Right hindlimb (tissue), 1 donor: ENCODE measurements at regions not wholly inside any gene's neighbourhood (a gene's known extent, or its start where the extent isn't known, plus 50 kb on each side); places are given as distances from the start of the nearest gene placed in this dataset.

Experiments
- DNase-seq: peaks from one replicate; pipeline ENCODE4 v3.0.0-alpha.2; 2018

DNA sequence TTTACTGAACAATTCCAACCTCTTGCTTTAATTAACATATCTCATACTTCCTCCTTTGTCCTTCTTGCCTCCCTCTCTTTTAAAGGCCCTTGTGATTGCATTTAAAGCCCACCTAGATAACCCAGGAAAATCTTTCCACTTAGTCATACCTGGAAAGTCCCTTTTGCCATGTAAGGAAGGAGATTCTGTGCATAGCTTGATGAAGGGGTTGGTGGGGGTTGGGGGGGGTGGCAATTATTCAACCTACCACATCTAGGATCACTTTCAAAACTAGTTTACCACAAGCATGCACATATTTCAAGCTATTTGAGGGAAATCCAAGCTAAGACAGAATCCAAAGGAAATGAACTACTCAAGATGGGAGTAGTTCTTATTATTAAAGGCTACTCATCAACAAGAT is 249.1 kb upstream of the PTBP2 start:
- no peak for DNase-seq

DNA sequence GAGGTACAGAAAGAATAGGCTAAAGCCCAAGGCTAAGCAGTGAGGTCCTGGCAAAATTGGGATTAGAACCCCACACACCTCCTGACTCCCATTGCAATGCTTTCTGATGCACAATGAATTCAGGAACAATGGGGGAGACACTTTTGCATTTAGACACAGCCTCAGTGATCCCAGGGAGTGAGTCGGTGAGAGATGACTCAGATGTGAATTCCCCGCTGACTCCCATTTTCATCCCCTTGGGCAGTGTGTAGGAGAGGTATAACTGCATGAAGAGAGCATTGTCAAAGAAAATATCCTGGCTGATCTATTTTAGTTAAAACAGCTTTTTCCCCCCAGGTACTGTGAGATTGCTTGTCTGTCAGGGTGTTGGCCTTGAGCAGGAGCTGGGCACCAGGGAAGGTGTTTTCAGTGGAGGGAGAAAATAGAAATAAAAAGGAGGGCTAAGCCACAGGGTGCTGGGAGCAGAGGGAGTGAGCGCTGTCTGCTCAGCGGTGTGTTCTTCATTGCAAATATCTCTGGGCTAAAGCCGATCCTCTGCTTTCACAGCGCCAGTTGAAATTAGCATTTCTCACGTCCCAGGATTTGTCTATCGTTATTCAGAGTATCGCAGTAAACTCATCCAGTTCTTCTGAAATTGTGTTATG is 247.7 kb upstream of the PTBP2 start:
- DNase-seq = no peak

- DNase-seq = no peak
Measured at GRCh38 chr1:96474985-96475743, 246.4 kb upstream of the PTBP2 start.

DNA sequence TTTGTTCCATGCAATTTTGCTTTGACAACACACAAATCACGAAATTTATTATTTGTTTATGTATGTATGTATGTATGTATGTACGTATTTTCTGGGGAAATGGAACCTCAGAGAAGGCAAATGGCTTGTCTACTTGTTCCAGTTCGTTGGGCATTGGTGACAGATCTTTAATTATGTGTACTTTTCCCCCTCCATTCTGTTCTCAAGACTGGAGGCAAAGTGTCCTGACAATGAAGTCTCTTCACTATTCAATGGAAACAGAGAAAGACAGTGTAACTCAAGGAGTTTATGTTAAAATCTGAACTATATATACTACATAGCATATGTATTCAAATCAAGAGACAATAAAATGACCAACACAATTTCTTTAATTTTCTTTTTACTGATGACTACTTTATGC is 245.7 kb upstream of the PTBP2 start:
- no peak for DNase-seq

DNA sequence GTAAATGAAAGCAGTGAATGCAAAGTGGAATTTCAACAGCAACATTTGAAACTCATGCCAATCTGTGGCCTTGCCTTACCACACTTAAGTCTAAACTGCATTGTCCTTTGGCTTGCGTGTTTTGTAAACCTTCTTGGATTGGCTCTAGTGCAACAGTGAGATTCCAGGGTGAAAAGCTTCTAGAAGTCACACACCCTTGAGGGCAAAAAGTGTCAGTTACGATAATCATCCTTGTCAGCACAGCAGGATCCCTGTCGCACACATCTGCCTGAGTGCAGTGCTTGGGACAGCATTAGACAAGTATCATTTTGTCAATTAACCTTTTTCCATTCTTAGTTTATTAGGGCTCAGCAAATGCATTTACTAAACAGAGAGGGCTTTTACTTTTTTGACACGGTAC is 243.4 kb upstream of the PTBP2 start:
- DNase-seq = no peak

- no peak for DNase-seq
Measured at GRCh38 chr1:96481409-96481808, 240.2 kb upstream of the PTBP2 start.

DNA sequence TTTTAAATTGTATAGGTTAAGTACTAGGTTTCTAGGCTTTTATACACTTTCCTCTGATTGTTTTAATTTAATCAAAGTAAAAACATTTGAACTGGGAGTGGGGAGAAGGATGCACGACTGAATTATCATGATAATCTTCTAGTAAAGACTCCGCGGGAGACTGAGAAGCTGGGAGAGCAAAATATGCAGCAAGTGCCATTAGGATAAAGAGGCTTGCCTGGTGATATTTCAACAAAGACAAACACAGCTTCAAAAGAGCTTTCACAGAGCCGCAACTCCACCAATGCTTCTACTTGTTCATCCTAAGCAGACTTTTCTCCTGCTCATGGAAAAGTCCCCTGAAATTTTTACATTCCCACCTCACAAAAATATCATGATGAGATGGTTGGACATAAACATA is 239.0 kb upstream of the PTBP2 start:
- DNase-seq = no peak

- DNase-seq = no peak
Measured at GRCh38 chr1:96487394-96487793, 234.2 kb upstream of the PTBP2 start.

DNA sequence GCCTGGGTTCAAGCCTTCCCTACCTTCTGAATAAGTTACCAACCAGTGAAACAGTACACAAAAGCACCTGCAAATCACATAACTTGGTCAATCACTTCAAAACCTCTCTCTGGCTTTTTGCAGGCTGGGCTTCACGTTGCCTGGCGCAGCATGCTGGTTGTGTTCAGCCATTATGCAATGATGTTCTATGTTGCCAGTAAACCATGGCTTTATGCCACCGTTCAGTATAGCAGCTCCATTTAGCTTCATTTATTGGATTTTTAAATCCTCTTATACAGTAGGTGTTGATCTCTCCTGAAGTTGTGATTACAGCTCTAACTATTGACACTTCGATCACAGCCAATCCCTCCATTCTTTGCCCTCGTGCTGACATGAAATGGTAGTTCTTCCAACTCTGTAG is 233.6 kb upstream of the PTBP2 start:
- DNase-seq = no peak

DNA sequence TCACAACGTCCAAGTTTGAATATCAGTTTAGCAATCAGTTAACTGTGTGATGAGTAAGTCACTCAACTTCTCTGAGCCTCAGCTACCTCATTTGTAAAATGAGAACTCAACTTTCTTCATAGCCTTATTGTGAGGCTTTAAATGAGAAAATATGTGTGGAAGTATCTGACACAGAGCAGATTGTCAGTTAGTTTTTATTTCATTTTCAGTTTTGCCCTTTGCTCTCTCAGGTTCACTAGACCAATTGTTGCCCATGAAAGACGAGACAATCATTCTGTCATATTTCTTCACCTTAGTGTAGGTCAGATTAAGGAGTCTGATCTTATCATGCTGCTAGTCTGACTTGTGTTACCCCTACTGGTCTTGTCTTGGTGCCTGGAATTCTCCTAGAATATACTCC is 232.8 kb upstream of the PTBP2 start:
- DNase-seq = no peak

DNA sequence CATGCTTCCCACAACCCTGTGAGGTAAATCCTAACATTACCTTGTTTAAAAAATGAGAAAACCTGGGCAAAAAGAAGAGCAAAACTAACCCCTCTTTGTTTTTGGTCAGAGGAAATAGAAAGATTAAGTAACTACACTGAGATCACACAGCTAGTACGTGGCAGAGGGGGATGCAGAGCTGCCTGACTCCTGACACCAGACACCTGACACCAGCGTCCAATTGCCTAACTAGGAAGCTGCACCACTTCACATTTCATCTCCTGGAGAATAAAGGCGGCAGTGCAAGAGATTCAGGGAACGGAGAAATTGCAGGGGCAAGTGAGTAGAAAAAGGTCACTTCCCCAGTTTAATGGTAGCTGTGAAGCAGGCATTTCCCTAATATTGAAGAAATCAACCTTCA is 229.3 kb upstream of the PTBP2 start:
- no peak for DNase-seq

DNA sequence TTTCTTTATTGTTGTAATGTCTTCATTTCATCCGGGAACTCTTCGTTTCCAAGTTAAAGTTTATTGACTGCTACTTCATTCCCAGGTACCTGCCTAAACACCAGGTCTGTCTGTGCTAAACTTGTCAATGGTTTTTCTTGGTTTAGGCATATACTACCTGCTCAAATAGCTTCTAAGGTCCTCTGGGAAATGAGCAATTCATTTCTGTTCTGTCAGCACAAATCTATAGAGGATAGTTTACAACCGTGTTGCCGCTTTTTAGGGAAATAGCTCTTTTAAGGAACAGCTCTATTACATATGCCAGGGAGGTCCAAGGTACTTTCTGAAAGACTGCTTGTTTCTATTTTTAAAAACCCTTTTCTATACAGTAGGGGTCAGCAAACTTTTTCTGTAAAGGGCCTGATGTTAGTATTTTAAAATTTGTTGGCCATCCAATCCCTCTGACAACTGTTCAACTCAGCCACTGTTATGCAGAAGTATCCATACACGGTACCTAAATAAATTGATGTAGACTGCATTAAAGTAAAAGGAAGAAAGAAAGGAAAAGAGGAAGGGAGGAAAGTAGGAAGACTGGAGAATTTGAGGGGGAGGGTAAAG is 222.7 kb upstream of the PTBP2 start:
- no peak for DNase-seq

GRCh38 chr1:96508233-96508632 is 213.4 kb upstream of the PTBP2 start:
- no peak for DNase-seq

DNA sequence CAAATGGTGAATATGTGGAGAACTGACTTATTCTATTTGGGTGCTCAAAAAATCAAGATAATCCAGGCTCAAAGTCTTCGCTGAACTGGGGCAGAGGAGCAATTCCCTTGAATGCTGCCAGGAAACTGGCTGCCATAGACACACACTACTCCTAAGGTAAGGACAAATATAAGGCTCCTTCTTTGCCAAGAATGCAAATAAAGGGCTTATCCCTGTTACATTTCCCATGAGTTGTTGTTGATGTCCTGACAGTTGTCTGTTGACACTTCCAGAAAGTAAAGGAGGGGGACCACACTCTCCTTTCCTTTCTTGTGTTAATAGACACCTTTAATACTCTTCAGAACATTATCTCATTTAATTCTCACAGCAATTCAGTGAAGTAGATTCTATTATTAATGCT is 212.2 kb upstream of the PTBP2 start:
- no peak for DNase-seq

DNA sequence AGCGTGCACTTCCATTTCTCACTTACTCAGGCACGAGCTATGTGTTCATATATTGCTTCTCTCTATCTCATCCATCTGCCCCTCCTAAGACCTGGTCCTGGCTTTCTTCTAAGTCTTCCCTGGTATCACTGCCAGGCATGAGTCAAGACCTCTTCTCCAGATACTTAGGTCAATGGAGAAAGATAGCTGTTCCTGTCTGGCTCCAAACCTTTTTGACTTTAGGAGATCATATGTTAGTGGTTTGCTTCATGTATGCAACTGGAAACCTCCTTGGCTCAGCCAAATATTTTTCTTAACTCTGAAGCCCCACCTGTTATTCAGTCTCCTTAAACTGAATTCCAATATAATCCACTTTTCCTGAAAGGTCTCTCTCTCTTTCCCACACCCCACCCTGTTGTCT is 211.6 kb upstream of the PTBP2 start:
- no peak for DNase-seq

GRCh38 chr1:96510391-96510790 is 211.2 kb upstream of the PTBP2 start:
- no peak for DNase-seq

- DNase-seq = no peak
Measured at GRCh38 chr1:96510911-96511310, 210.7 kb upstream of the PTBP2 start.

- no peak for DNase-seq
Measured at GRCh38 chr1:96513136-96513535, 208.4 kb upstream of the PTBP2 start.

GRCh38 chr1:96515430-96515829 is 206.2 kb upstream of the PTBP2 start:
- DNase-seq = no peak

GRCh38 chr1:96515925-96516324 is 205.7 kb upstream of the PTBP2 start:
- DNase-seq = no peak

GRCh38 chr1:96519851-96520578 is 201.6 kb upstream of the PTBP2 start:
- DNase-seq = no peak

GRCh38 chr1:96520579-96520947 is 201.0 kb upstream of the PTBP2 start:
- DNase-seq = peak; percentile 42

DNA sequence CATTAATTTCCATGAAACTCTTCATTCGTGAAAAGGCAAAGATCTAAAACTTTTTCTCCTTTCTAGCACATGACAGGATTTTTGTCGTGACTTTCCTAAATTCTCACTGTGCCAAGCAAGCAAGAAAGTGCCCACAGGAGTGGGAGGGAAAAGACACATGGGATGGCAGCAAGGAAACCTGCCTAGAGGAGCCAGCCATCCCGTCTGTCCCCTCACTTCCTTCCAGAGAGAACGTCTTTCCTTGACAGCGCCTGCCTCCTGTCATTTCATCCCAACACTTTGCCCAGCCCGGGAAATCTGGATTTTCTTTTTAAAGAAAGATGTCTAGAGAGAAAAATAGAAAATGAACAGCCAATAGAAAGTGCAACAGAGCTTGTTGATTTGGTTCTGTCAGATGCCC is 200.6 kb upstream of the PTBP2 start:
- no peak for DNase-seq
